NCI-H2227 (cell line): ENCODE measurements at regions not wholly inside any gene's neighbourhood (a gene's known extent, or its start where the extent isn't known, plus 50 kb on each side); places are given as distances from the start of the nearest gene placed in this dataset.

ENCODE experiments used
- DNase-seq: peaks from one replicate; lab custom pipeline; 2025; ENCODE audit not compliant: unreplicated experiment; lab: John Stamatoyannopoulos, UW

DNA sequence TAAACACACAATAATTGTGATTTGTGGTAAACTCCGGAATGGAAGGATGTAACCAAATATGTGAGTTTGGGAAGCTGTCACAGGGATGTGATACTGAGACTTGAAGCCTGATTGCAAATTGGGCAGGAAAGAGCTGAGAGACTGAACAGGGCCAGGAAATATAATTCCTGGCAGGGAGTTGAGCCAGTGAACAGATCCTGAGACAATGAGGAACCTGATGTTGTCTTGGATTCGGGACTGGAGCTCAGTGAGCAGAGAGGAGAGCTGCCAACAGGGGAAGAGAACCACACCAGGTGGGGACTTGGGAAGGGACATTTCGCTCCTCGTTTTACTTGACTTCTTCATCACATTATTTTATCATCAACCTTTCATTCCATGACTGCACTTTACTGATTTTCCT, 386.0 kb downstream of the TLL1 start:
- DNase-seq, result no peak

GRCh38 chr4:166274136-166274761, 401.2 kb downstream of the TLL1 start:
- no peak for DNase-seq

- no peak for DNase-seq
Observed at GRCh38 chr4:166274775-166275174, 401.7 kb downstream of the TLL1 start.

DNA sequence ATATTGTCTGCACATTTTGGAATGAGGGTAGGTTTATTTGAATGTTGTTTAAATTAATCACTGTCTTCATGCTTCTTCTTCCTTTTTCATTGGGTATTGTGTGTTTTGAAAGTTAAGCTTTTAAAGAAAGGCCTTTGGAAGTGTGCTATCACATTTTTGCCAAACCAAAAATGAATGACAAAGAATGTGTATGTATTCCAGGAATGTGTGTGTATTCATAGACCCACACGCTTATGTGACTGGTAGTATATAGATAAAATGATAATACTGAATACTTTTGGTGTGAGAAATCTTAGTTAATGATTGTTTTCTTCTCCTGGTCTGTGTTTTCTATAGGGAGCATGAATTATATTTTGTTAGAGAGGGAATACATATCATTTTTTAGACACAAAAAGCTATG, 404.4 kb downstream of the TLL1 start:
- DNase-seq, result no peak

DNA sequence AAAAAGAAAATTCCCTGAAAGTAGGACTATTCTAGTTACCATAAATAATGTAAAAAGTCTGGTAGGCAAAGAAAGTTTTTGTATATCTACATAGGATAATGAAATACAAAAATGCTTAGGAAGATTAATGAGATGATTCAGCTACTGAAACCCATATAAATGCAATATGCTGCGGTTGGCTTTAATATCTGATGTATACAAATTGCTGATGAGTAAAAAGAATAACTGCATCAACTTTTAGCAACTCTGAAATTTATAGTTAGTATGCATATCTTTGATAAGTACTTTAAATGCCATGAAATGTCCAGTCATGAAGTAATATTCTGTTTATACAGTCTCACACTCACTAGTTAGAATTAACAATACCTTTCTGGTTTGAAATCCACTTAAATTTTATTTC, 404.8 kb downstream of the TLL1 start:
- DNase-seq, result no peak

GRCh38 chr4:166279261-166279660, 406.2 kb downstream of the TLL1 start:
- DNase-seq, result no peak

DNA sequence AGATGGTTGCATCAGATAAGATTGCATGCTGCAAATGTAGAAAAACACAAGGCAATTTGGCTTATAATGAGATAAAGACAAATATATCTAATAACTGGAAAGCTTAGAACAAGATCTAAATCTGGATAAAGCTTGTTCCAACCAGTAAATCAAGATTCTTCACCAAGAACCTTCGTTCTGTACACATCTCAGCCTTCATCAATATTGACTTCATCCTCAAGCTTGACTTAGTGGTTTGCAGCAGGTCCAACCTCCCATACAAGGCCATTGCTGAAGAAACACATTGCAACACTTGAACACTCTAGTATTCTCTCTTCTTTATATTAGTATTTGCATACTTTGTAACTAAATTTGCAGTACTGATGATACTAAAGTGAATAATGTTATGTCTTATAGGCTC, 407.6 kb downstream of the TLL1 start:
- DNase-seq, result no peak

DNA sequence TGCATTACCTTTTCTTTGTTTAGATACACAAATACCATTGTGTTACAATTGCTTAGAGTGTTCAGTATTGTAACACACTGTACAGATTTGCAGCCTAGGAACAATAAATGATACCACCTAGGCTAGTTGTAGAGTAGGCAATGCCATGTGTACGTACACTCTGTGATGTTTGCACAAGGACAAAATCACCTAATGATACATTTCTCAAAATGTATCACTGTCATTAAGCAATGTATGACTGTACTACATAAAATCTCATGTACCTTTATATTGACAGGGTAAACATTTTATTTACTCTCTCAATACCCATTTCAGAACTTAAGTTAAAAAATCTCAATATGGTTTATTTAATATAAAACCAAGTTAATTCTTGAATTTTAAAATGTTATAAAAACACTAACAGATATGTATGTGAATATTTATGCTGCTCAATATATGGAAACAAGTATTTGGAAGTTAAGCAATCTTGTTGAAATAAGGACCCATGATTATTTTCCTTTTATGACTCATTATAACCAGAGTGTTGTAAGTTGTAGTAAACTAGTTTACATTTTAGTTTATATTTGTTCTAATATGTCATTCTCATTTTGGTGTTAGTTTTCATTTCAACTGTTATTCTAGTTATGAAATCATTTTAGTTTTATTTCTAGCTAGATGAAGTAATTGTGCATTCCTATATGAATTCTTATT, 409.2 kb downstream of the TLL1 start:
- no peak for DNase-seq

DNA sequence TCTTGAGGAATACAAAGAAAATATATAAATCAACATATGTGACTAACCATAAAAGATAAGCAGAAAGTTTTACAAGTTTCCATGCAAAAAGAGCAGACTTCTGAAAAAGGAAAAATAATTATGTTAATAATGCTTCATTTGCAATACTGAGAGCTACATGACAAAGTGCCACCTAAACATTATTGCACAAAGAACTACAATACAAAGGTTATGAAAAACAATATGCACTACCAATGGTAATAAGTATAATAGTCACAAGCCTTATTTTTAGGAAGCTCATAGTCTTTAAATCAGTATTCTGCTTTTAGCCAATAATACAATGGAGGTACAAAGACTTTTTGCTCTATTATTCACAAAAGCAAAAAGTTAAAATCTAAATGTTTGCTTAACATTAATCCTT, 411.2 kb downstream of the TLL1 start:
- DNase-seq, result no peak

DNA sequence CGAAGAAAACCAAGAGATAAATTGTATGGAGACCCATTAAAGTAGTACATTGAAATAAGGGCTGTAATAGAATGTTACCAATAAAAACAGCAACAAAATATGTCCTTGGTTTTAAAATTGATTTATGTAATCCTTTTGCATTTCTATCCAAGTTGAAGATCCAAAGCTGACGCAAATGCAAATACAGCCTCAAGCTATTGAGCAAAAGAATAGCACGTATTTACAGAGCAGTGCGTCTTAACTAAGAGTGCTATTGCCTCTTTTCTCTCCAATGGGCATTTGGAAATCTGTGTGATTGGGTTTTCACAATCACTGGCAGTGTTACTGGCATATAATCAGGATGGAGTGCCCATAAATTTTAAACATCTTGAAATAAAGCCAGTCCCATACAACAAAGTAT, 417.4 kb downstream of the TLL1 start:
- no peak for DNase-seq

GRCh38 chr4:166293556-166293955, 420.5 kb downstream of the TLL1 start:
- DNase-seq, result no peak

DNA sequence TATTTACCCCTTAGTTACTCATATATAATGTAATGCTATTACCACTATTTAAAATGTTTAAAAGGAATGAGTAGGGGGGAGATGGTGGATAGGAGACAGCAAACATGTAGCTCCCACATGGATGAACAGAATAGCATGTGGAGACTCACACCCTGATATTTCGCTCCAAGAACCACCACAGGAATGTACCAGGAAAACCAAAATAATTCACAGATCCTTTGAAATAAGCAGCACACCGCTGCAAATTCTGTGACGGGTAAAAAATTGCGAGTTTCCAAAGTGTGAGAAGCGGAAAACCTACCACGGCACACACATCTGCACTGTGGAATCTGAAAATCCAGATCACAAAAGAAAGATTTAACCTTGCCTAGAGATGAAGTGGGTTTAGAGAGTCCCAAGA, 428.2 kb downstream of the TLL1 start:
- DNase-seq, result no peak

GRCh38 chr4:166308647-166309046, 435.6 kb downstream of the TLL1 start:
- DNase-seq, result no peak

- DNase-seq, result no peak
Observed at GRCh38 chr4:166309286-166309685, 436.2 kb downstream of the TLL1 start.

GRCh38 chr4:166311169-166311568, 438.1 kb downstream of the TLL1 start:
- DNase-seq, result no peak

- no peak for DNase-seq
Observed at GRCh38 chr4:166312166-166312565, 439.1 kb downstream of the TLL1 start.

DNA sequence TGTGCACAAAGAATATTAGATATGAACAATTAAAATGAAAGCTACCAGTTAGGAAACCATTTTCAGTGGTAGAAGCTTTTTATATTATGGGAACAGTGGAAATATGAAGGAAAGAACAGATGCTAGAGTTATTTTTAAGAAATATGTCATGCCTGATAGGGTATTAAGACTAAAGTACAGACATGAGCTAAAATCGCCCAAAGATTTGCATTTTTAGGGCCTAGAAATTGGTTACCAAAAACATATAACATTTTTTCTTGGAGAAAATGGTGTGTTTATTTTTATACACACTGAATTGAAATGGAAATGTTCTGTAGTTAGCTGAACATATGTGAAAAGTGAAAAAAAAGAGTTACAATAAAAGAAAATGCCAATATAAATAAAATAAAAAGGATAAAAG, 441.9 kb downstream of the TLL1 start:
- DNase-seq, result no peak

- DNase-seq, result no peak
Observed at GRCh38 chr4:166315721-166316467, 442.9 kb downstream of the TLL1 start.

DNA sequence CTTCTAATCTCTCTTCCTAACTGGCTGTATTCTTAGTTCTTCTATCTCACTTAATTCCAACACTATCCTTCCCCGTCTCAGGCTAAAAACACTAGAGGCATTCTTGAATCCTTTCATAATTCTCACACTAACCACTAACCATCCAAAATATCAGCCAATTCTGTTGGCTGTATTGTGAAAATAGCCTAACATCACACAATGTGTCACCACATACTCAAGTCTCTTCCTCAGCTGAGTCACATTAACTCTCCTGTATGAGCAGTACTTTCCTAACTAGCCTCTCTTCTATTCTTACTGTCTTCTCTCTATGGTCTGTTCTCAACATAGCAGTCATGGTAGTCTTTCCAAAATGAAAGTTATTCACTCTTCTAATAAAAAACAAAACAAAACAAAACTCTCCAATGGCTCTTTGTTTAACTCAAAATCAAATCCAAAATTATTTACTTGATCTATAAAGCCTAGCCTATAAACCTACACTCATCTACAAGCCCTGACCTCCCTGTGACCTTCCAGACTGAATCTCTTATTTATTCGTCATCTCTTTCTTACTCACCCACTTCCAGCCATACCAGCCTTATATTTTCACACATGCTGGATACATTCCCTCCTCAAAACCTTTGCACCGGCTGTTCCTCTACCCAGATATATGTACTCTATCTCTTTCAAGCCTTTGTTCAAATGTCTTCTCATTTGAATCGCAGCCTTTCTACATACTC, 445.9 kb downstream of the TLL1 start:
- no peak for DNase-seq

- no peak for DNase-seq
Observed at GRCh38 chr4:166323250-166323649, 450.2 kb downstream of the TLL1 start.

- no peak for DNase-seq
Observed at GRCh38 chr4:166324321-166324720, 451.3 kb downstream of the TLL1 start.
